ENCODE measurements at regions not wholly inside any gene's neighbourhood (a gene's known extent, or its start where the extent isn't known, plus 50 kb on each side); places are given as distances from the start of the nearest gene placed in this dataset.

DNA sequence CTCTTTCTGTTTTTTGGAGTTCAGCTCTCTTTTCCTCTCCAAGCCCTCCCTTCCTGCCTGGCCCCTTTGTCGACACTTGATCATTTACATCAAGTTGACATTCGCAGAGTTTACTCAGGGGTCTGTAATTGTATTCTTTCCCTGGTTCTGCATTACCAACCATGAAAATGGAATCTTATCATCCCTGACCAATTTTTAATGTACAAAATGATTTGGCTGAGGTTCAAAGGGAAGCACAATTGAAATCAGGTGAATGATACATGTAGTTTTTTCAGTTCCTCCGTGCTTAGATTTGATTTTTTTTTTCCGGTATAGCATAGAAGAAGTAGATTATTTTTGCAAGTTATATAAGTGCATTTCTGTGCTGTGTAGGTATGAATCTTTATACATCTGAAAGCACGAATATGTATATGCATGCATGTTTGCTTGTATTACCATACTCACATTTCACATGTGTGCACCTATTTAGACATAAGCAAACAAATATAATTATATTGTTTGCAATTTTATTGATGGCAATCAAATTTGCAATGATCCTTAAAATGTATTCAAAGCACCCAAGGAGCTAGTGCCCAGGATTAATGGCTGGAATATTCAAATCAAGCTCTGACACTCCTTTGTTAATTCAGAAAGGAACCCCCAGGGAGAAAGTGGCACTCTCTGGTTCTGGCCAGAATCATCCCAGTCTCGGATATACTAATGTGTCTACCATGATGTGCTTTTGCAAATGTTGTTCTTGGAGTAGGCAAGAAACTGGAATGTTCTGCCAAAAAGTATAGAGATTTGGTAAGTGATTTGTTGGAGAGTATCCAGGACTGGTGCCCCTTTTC lies 189.3 kb downstream of the VRK1 start:
- DNase-seq, result no peak

GRCh38 chr14:96987086-96987474 lies 189.9 kb downstream of the VRK1 start:
- DNase-seq, result no peak

DNA sequence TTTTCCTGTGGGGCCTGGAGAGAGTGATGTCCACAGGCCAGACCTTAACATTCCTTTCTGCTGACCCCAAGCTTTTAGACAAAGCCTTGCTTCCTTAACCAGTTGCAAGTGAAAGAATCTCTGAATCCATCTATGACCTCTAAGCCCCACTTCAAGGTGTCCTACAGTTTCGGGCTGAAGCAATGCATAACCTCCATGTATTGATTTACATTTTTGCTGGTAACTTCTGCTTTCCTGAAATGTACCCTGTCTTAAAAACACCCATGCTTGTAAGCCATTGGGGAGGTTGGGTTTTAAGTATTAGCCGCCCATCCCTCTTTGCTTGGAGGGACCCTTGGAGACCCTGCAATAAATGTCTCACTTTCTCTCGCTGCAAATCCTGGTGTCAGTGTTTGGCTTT lies 190.6 kb downstream of the VRK1 start:
- no peak for DNase-seq

DNA sequence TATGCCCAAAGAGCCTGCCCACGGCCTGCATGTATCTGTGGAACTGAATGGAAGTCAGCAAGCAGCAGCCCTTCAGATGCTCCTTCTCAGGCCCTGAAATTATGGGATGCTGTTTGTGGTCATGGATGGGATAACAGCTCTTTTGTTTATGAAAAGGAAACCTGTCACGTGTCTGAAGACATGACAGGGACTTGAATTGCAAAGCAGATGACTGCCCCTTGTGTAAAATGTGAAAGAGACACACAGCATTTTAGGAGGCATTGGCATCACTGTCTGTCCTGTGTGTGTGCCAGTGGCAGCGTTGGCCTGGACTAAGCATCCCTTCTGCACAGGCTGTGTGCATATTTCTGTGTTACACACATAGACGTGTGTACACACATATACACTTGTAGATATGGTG lies 192.1 kb downstream of the VRK1 start:
- no peak for DNase-seq

DNA sequence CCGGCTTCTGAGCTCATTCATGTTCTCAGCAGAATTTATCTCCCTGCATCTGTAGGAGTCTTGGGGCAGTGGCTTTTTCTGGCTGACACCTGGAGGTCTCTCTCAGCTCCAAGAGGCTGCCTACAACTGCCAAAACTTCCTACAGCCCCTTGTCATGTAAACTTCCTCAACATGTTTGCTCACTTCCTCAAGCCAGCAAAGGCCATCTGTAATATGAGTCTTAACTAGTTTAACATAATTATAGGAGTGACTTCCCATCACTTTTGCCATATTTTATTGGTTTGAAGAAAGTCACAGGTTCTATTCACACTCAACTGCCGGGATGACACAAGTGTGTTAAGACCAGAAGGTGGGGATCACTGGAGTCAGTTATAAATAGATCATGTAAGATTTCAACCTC lies 194.0 kb downstream of the VRK1 start:
- no peak for DNase-seq

DNA sequence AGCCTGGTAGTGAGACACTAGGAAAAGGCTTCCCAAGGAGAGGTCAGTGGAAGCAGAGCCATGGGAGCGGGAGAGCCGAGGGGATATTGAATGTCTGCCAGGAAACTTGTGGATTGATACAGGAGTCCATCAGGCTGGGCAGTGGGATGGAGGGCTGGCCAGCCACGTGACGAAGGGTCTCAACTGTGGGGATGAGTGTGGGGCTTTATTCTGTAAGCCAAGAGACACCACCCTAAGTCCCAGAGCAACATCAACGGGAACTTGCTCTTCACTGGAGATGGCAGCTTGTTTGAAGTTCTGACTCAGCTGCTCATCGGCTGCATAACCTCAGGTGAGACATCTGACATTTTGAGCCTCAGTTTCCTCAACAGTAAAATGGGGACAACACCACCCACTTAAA lies 197.8 kb downstream of the VRK1 start:
- DNase-seq, result no peak

DNA sequence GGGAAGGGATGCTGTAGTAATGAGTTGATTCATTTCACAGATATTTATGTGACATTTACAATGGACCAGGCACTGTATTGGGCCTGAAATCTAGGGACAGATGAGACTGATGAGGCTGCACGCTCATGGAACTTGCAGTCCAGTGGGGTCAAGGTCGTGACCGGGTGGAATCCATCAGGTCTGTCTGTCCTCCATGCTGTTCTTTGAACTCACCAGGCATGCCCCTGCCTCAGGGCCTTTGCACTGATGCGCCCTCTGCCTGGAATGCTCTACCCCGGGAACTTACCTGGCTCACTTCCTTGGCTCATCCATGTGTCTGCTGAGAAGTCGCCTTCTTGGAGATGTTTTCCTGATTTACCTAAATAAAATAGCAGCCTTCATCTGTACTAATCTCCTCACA lies 200.1 kb downstream of the VRK1 start:
- no peak for DNase-seq

DNA sequence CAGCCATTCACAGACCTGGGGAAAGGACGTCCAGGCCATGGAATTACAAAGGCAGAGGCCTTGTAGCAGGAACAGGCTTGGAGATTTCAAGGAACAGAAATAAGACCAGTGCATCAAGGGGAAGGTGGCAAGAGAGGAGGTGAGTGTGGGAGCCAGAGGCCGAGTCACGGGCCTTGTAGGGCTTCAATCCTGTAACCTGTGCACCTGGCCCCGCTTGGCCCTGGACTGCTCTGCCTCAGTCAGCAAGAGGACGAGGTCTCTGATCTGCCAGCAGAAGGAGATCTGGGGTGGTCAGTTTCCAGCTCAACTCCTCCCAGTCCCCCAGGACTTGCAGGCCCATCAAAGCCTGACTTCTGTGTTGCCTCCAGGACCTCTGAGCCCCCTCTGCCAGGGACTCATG lies 200.8 kb downstream of the VRK1 start:
- no peak for DNase-seq

DNA sequence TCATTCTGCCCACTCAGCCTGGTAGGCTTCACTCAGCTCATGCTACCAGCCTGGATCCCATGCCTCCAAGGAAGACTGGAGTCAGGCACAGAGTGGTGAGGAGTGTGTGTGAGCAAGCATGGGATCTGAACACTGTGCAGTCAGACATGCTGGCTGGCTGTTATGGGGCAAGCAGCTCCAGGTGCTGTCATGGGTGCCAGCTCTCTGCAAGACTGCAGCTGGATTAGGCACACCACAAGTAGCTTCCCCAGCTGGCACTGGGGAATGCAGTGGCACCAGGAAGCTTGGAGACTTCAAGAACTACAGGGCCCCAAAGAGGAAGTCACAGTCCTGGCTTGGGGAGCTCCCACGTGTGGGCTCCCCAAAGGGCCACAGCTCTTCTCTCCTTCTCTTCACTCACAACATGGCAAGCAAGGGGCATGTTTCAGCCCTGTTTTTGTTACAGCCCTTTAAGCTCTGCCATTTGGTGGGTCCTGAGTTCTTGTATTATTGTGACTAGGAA lies 202.5 kb downstream of the VRK1 start:
- no peak for DNase-seq

DNA sequence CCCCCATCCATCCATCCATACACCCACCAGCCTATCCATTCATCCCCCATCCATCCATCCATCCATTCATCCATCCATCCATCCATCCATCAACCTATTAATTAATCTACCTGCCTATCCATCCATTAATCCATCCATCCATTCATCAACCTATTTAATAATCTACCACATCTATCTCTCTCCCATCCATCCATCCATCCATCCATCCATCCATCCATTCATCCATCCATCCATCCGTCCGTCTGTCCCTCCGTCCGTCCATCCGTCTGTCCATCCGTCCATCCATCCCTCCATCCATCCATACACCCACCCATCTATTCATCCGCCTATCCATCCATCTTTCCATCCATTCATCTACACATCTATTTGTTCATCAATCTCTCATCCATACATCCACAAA lies 205.3 kb downstream of the VRK1 start:
- no peak for DNase-seq

DNA sequence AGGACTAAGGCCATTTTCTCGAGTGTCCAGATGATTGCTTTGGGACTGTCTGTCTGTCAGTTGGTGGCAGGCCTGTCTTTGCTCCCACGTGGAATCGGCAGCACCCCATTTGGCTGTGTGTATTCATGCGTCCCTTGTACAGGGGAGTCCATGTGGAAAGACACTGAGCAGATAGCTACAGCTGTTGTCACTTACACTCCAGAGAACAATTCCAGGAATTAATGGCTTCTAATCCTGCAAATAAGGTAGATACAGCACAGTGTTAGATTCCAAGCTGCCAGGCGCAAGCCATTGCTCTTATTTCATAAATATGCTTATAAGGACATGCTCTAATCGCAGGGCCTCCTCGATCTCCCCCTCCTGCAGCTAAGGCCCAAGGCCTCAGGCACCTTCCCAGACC lies 208.8 kb downstream of the VRK1 start:
- peak; percentile 81 for DNase-seq

DNA sequence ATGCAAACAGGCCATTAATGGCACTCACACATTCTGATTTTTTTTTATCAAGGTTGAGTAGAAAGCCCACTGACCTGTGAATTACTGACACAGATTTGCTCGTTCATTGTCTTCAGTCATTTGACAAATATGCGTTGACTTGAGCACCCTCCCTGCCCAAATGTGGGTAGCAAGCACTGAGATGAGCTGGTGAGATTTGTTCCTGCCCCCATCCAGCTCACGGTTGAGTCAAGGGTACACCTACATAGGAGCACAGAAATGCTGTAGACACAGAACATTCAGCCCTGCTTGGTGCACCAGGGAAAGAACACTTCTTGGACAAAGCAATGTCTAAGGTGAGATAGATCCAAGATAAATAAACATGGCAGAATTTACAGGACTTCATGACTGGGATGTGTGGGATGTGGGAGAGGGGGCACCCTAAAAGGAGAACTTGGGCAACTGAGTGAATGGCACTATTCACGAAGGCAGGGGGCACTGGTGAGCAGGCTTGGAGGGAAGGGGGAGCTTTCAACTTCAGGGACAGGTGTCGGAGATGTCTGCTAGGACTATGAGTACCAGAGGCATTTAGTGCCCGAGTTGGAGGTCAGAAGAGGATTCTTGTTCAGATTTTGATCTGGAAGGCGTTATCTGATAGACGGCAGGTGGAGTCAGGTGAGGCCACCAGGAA lies 213.4 kb downstream of the VRK1 start:
- DNase-seq, result no peak

DNA sequence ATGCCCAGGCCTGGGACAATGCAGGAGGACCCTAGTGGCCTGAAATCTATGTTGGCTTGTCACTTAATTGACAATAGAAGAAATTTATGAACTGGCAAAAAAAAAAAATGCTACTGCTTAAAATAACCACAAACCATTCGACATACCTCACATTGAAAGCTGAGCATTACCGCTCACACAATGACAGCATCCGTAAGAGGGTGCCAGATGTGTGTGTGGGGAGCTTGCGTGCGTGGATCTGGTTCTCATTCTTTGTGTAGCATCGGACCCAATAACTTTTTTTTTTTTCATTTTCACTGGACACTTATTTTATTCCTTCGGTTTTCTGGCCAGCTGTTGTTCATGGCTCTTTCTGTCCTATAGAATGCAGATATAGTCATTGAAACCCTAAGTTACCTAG lies 216.7 kb downstream of the VRK1 start:
- no peak for DNase-seq

GRCh38 chr14:97021001-97021400 lies 223.8 kb downstream of the VRK1 start:
- no peak for DNase-seq

DNA sequence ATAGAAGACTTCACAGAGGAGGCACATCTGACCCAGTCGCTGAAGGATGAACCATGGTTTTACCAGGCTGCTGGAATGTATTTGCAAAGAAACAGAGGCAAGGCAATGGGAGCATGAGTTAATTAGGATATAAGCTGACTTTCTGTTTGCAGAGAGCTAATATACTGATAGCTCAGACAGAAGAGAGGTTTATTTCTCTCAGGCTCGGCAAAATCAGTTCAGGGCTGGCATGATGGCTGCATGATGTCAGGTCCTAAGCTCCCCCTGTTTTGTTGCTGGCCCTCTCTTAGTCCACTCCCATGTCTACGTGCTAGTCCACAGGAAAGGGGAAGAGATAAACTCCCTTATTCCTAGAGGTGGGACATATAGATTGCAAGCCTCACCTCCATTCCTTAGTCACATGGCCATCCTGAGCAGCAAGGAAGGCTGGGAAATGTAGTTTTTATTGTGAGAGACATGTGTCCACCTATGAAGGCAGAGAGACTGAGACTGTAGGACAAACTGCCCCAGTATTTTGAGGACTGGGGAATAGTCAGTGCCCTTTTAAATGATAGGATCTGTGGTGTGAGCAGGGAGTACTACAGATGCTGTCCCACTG lies 224.5 kb downstream of the VRK1 start:
- no peak for DNase-seq

DNA sequence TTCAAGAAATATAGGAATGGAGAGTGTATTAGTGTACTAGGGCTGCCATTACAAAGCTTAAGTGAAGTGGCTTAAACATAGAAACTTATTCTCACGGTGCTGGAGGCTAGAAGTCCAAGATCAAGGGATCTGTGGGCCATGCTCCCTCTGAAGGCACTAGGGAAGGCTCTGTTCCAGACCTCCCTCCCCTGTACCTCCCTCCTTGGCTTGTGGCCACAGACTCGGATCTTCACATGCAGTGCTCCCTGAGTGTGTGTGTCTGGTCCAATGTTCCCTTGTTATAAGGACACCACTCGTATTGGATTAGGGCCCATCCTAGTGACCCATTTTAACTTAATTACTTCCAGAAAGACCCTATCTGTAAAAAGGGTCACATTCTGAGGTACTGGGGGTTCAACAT lies 225.6 kb downstream of the VRK1 start:
- no peak for DNase-seq

DNA sequence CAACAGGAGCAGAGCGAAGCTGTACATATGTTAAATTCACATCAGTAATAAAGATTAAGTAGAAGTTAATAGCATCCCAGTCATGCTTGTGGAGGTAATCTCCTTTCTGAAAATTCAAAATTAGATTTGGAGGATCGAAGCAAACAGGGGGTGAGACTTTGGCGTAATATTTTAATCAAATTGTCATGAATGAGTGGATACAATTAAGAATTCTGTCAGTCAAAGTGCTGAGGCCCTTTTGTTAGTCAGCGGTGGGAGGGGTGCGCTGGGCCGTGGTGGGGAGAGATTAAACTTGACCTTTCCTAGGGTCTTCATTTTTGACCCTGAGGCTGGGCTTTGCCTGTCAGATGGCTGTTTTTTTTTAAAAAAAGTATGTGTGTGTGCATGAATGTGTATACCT lies 226.7 kb downstream of the VRK1 start:
- peak; percentile 77 for DNase-seq

GRCh38 chr14:97024300-97024699 lies 227.1 kb downstream of the VRK1 start:
- DNase-seq, result peak; percentile 30

DNA sequence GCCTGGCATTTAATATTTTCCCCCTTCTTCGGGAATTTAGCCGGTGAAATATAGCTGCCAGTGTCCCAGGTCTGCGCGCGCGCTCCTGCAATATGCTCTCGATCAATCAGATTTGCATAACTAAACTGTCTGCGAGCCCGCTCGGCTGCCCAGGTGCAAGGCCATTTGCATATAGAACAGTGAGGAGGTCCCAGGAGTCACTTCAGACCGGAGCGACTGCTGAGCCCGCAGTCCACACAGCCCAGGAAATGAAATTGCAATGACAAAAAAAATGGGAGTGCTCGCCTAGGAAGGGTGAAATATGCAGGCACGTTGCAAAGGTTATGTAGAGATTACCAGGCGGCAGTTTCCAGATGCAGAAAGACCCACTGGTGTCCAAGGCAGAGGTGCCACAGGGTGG lies 228.5 kb downstream of the VRK1 start:
- peak; percentile 33 for DNase-seq

GRCh38 chr14:97027256-97027999 lies 230.2 kb downstream of the VRK1 start:
- DNase-seq, result no peak

DNA sequence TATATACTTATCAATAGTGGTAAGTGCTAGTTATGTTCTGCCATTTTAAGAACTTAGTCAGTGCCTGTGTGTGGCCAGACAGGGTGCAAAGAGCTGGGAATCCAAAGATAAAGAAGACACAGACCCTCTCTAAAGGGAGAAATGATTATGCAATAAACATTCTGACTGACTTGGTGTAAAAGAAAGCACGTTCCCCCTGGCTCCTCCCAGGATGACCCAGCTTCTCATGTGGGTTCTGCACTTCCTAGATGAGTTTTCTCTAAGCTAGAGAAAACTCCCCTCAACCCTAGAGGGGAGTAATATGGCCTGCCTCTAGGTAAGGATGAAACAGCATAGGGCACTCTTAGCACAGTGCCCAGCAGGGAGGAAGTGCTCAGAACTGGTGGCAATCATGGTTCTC lies 231.2 kb downstream of the VRK1 start:
- DNase-seq, result no peak

GRCh38 chr14:97029800-97030199 lies 232.6 kb downstream of the VRK1 start:
- DNase-seq, result no peak

DNA sequence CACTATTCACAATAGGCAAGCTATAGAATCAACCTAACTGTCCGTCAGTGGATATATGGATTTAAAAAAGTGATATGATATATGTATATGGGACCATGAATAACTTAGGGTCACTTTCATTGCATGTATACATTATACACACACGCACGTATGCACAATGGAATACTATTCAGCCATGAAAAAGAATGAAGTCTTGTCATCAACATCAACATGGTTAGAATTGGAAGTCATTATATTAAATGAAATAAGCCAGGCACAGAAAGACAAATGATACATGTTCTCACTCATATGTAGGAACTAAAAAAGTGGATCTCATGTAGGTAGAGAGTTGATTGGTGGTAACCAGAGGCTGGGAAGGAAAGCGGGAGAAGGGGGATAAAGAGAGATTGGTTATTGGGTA lies 234.3 kb downstream of the VRK1 start:
- DNase-seq, result no peak
